Mesothelial cell of epicardium (in vitro differentiated cells): ENCODE measurements at regions not wholly inside any gene's neighbourhood (a gene's known extent, or its start where the extent isn't known, plus 50 kb on each side); places are given as distances from the start of the nearest gene placed in this dataset.

Source experiments
- DNase-seq, 2 experiments: peaks; one replicate each; pipeline ENCODE4 v3.0.0; 2021; ENCODE audit warnings: low spot score in 2 of 2; ENCODE audit not compliant: unreplicated experiment in 2 of 2
- H3K27ac Mint-ChIP-seq: 2 replicates; pipeline ENCODE4 v1.8.0; 2021; ENCODE audit warnings: mixed read lengths
- H3K27me3 Mint-ChIP-seq: 2 replicates; pipeline ENCODE4 v1.8.0; 2021; ENCODE audit warnings: low read depth, mixed read lengths
- H3K36me3 Mint-ChIP-seq: 2 replicates; pipeline ENCODE4 v1.8.0; 2021; ENCODE audit warnings: mixed read lengths
- H3K4me1 Mint-ChIP-seq: 2 replicates; pipeline ENCODE4 v1.8.0; 2021; ENCODE audit warnings: mixed read lengths
- H3K4me3 Mint-ChIP-seq: 2 replicates; pipeline ENCODE4 v1.8.0; 2021; ENCODE audit warnings: mild to moderate bottlenecking, moderate library complexity, mixed read lengths
- H3K9me3 Mint-ChIP-seq: 2 replicates; pipeline ENCODE4 v1.8.0; 2021; ENCODE audit warnings: mixed read lengths
- TF ChIP-seq, protein P1 (sequence below): fragments of 200-600 bp; sonication (generic); IDR thresholded peaks from one replicate; pipeline ENCODE4 v1.5.0; 2021; ENCODE audit warnings: antibody characterized with exemption; ENCODE audit not compliant: unreplicated experiment

DNA sequence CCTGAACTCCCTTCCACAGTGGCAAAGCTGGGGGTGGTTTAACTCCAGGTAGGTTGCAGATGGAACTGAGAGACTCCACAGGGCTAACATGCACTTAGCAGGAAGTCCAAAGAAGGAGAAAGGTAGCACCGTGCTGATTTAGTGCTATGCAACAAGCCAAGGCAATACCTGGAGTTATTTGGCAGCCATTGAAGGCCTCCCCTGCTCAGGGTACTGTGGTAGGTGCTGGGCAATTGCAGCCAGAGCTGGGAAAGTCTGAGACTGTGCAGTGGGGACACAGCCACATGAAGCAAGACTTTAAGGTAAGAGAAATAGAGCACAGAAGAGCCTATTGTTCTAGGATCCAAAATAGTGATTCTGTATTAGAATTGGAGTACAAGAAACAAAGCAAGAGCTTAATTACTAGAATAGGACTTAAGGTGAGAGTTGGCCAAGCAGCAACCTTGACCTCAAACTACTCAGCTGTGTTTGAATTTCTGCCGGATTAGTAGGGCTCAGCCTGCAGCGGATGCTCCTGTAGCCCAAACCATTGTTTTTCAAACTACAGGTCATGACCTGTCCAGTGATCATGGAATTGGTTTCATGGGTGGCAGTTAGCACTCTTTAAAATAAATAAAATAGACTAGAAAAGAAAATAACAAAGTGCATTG lies 80.8 kb upstream of the STMND1 start:
- H3K36me3 Mint-ChIP-seq, result peaks cover 4% of the 10 kb centered on the region
- peaks cover 10% of the 10 kb centered on the region for H3K9me3 Mint-ChIP-seq
- TF ChIP-seq, protein P1, sequence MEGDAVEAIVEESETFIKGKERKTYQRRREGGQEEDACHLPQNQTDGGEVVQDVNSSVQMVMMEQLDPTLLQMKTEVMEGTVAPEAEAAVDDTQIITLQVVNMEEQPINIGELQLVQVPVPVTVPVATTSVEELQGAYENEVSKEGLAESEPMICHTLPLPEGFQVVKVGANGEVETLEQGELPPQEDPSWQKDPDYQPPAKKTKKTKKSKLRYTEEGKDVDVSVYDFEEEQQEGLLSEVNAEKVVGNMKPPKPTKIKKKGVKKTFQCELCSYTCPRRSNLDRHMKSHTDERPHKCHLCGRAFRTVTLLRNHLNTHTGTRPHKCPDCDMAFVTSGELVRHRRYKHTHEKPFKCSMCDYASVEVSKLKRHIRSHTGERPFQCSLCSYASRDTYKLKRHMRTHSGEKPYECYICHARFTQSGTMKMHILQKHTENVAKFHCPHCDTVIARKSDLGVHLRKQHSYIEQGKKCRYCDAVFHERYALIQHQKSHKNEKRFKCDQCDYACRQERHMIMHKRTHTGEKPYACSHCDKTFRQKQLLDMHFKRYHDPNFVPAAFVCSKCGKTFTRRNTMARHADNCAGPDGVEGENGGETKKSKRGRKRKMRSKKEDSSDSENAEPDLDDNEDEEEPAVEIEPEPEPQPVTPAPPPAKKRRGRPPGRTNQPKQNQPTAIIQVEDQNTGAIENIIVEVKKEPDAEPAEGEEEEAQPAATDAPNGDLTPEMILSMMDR, result no peak
- peaks cover 3% of the 10 kb centered on the region for H3K27me3 Mint-ChIP-seq
- no peak overlapping the region for H3K27ac Mint-ChIP-seq
- H3K4me1 Mint-ChIP-seq, result no peaks in the 10 kb centered on the region
- no peak for DNase-seq
- no peak overlapping the region for H3K4me3 Mint-ChIP-seq

GRCh38 chr6:17018425-17018824 lies 83.4 kb upstream of the STMND1 start:
- Mint-ChIP-seq H3K27ac (no peak overlapping the region), H3K27me3 (no peaks in the 10 kb centered on the region), H3K4me1 (peaks cover 3% of the 10 kb centered on the region), H3K4me3 (no peak overlapping the region), H3K9me3 (no peaks in the 10 kb centered on the region), H3K36me3 (peaks cover 1% of the 10 kb centered on the region)
- TF ChIP-seq, protein P1, result no peak
- DNase-seq, result no peak

- Mint-ChIP-seq H3K4me3 (no peak overlapping the region), H3K36me3 (peaks cover 1% of the 10 kb centered on the region), H3K27me3 (no peaks in the 10 kb centered on the region), H3K4me1 (peaks cover 6% of the 10 kb centered on the region), H3K27ac (no peak overlapping the region), H3K9me3 (no peaks in the 10 kb centered on the region)
- DNase-seq, result no peak
- TF ChIP-seq, protein P1, result no peak
Measured at GRCh38 chr6:17017416-17017815, 84.4 kb upstream of the STMND1 start.

DNA sequence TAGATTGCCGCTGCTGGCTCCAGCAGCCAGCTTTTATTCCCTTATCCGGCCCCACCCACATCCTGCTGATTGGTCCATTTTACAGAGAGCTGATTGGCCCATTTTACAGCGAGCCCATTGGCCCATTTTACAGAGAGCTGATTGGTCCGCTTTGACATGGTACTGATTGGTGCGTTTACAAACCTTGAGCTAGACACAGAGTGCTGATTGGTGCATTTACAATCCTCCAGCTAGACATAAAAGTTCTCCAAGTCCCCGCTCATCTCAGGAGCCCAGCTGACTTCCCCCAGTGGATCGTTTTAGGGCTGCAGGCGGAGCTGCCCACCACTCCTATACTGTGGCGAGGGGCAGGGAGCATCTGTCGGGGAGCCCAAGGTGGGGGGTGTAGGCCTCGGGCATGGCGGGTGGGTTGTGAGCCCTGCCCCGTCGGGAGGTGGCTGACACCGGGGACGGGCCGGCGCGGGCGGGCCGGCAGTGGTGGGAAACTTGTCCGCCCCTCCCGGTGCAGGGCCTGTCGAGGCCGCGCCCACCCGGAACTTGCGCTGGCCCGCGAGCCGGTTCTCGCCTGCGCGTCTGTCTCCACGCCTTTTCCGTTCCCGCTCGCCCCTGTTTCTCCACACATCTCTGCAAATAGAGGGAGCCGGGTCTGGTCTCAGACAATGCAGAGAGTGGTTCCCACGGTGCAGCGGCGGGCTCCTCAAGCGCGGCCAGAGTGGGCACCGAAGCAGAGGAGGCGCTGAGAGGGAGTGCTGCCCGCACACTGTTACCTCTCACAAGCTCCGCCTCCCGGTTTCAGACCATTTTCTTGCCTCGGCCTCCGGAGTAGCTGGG lies 86.1 kb upstream of the STMND1 start:
- Mint-ChIP-seq H3K9me3 (peaks cover 2% of the 10 kb centered on the region), H3K27me3 (no peaks in the 10 kb centered on the region), H3K36me3 (peaks cover 1% of the 10 kb centered on the region), H3K4me1 (peaks cover 6% of the 10 kb centered on the region), H3K27ac (no peak overlapping the region), H3K4me3 (no peak overlapping the region)
- no peak for DNase-seq
- TF ChIP-seq, protein P1, result no peak

DNA sequence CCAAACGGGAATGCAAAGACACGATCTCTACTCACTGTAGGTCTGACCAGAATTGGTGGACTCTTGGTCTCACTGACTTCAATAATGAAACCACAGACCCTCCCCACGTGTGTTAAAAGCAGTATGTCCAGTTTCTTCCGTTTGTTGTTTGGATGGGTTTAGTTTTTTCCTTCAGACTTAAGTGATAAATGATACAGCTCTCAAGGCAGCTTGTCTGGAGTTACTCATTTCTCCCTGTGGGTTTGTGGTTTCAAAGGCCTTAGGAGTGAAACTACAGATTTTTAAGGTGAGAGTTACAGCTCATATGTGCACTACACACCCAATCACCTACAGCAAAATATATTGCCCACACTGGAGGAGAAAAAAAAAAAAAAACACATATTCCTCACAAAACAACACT lies 86.7 kb upstream of the STMND1 start:
- Mint-ChIP-seq H3K27me3 (no peaks in the 10 kb centered on the region), H3K4me1 (peaks cover 6% of the 10 kb centered on the region), H3K36me3 (peaks cover 1% of the 10 kb centered on the region), H3K9me3 (peaks cover 4% of the 10 kb centered on the region), H3K4me3 (no peak overlapping the region), H3K27ac (no peak overlapping the region)
- no peak for DNase-seq
- TF ChIP-seq, protein P1, result no peak
